D721Med (cell line): ENCODE measurements at regions not wholly inside any gene's neighbourhood (a gene's known extent, or its start where the extent isn't known, plus 50 kb on each side); places are given as distances from the start of the nearest gene placed in this dataset.

Experiments
- DNase-seq: peaks from one replicate; pipeline ENCODE4 v3.0.0; 2011; ENCODE audit warnings: low spot score; ENCODE audit not compliant: insufficient read length
- FAIRE-seq: peaks from 2 replicates; lab custom pipeline; 2011; peaks lifted over from hg19 to GRCh38; lab: Jason Lieb, UNC
- CTCF ChIP-seq: IDR thresholded peaks from 2 replicates; pipeline ENCODE4 v1.5.1; 2012; ENCODE audit warnings: mild to moderate bottlenecking, control low read depth; ENCODE audit not compliant: insufficient read depth; ENCODE audit errors: missing control alignments

- FAIRE-seq, result no peak
- TF ChIP-seq CTCF, result no peak
- no peak for DNase-seq
Observed at GRCh38 chr5:125538469-125538868, 792.0 kb upstream of the ZNF608 start.

- FAIRE-seq (no peak), DNase-seq (no peak)
- TF ChIP-seq CTCF, result no peak
Observed at GRCh38 chr5:125541085-125541484, 794.6 kb upstream of the ZNF608 start.

GRCh38 chr5:125549322-125549911 is 803.0 kb upstream of the ZNF608 start:
- no peak for DNase-seq
- peak; percentile 95 for FAIRE-seq
- TF ChIP-seq CTCF, result no peak

GRCh38 chr5:125550274-125550673 is 803.8 kb upstream of the ZNF608 start:
- FAIRE-seq (no peak), DNase-seq (no peak)
- TF ChIP-seq CTCF, result no peak

- no peak for FAIRE-seq
- no peak for TF ChIP-seq CTCF
- no peak for DNase-seq
Observed at GRCh38 chr5:125551246-125551645, 804.8 kb upstream of the ZNF608 start.

GRCh38 chr5:125551797-125552196 is 805.4 kb upstream of the ZNF608 start:
- FAIRE-seq, result no peak
- DNase-seq, result no peak
- TF ChIP-seq CTCF, result no peak

- FAIRE-seq, result no peak
- no peak for TF ChIP-seq CTCF
- no peak for DNase-seq
Observed at GRCh38 chr5:125552486-125552885, 806.0 kb upstream of the ZNF608 start.
